Type B pancreatic cell (in vitro differentiated cells): ENCODE measurements at regions not wholly inside any gene's neighbourhood (a gene's known extent, or its start where the extent isn't known, plus 50 kb on each side); places are given as distances from the start of the nearest gene placed in this dataset.
"Not testable (repeated sequence)": the region's sequence is repeated elsewhere in the genome, so short reads cannot be mapped to it uniquely, and the experiment has no call there.

Experiments used
- DNase-seq: peaks from one replicate; pipeline ENCODE4 v3.0.0; 2021; ENCODE audit warnings: mixed read lengths; ENCODE audit not compliant: unreplicated experiment; ENCODE audit errors: extremely low spot score
- H3K27ac Mint-ChIP-seq: 2 replicates; pipeline ENCODE4 v1.8.0; 2021; ENCODE audit warnings: mild to moderate bottlenecking, mixed read lengths
- H3K27me3 Mint-ChIP-seq: 2 replicates; pipeline ENCODE4 v1.8.0; 2021; ENCODE audit warnings: mixed read lengths
- H3K36me3 Mint-ChIP-seq: 2 replicates; pipeline ENCODE4 v1.8.0; 2021; ENCODE audit warnings: mixed read lengths
- H3K4me1 Mint-ChIP-seq: one replicate; pipeline ENCODE4 v1.8.0; 2021; ENCODE audit warnings: mixed read lengths; ENCODE audit not compliant: unreplicated experiment
- H3K4me3 Mint-ChIP-seq: 2 replicates; pipeline ENCODE4 v1.8.0; 2021; ENCODE audit warnings: mild to moderate bottlenecking, mixed read lengths
- H3K9me3 Mint-ChIP-seq: 2 replicates; pipeline ENCODE4 v1.8.0; 2021; ENCODE audit warnings: mixed read lengths
- CTCF ChIP-seq: fragments of 200-600 bp; sonication (generic); conservative IDR thresholded peaks from 2 replicates; pipeline ENCODE4 v1.5.0; 2021; ENCODE audit warnings: antibody characterized with exemption, mild to moderate bottlenecking

DNA sequence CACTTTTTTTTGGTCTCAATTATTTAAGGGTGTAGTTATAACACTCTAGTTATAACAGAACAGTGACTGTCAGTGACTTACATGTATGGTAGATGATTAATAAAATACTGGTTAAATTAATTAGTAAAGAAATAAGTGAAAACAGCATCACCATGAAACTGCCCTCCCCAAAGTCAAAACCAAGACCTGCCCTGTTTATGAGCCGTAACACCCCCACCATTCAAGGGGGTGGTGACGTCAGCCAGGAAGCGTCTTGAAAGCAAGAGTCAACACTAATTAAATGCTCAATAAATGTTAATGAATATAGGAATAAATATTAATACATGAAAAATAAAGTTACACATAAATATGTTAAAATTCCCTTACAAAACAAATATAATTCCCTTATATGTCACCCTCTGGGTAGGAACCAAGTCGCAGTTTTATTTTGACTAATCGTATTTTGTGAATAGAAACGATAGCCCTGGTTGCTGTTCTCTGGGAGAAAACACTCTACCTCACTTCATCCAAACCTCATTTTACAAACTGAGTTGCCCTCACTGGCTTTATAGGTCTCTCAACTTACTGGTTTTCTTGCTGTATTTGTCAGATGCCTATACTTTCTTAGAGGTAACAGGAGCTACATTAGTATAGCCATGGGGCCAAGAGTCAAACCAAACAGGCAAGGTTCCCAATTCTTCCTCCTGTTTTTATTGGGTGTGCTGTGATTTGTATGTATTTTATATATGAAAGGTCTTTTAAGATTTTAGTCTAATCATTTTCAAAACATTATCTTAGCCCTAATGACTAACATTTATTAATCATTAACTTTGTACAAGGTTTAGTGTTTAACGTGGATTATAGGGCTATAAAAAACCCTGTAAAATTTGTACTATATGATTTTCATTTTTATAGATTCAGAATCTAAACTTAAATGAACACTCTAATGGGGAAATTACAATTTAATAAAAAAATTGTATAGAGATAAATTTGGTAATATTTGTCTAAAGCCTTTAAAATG lies 227.9 kb upstream of the IRAK1BP1 start:
- H3K36me3 Mint-ChIP-seq: no peaks in the 10 kb centered on the region
- no peaks in the 10 kb centered on the region for H3K9me3 Mint-ChIP-seq
- no peak overlapping the region for H3K27ac Mint-ChIP-seq

DNA sequence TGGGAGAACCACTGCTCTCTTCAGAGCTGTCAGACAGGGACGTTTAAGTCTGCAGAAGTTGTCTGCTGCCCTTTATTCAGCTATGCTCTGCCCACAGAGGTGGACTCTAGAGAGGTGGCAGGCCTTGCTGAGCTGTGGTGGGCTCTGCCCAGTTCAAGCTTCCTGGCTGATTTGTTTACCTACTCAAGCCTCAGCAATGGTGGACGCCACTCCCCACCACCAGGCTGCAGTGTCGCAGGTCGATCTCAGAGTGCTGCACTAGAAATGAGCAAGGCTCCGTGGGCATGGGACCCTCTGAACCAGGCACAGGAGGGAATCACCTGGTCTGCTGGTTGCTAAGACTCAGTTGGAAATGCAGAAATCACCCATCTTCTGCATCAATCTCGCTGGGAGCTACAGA lies 223.4 kb upstream of the IRAK1BP1 start:
- not testable (repeated sequence) for DNase-seq, H3K27me3 Mint-ChIP-seq, H3K9me3 Mint-ChIP-seq, H3K4me1 Mint-ChIP-seq, H3K27ac Mint-ChIP-seq, H3K36me3 Mint-ChIP-seq, H3K4me3 Mint-ChIP-seq

More for the DNA sequence above, 227.9 kb upstream of the IRAK1BP1 start:
- Mint-ChIP-seq H3K4me3 (no peak overlapping the region), H3K4me1 (no peaks in the 10 kb centered on the region), H3K27me3 (no peaks in the 10 kb centered on the region)
- no peak for DNase-seq
- no peak for TF ChIP-seq CTCF

- peak overlapping the region; percentile 60 for H3K4me3 Mint-ChIP-seq
Observed at GRCh38 chr6:78646542-78647415, 220.6 kb upstream of the IRAK1BP1 start.

GRCh38 chr6:78665819-78666218 lies 201.5 kb upstream of the IRAK1BP1 start:
- H3K4me3 Mint-ChIP-seq, H3K27me3 Mint-ChIP-seq: not testable (repeated sequence)

More at GRCh38 chr6:78646542-78647415, 220.6 kb upstream of the IRAK1BP1 start:
- H3K9me3 Mint-ChIP-seq, H3K36me3 Mint-ChIP-seq, H3K27ac Mint-ChIP-seq, DNase-seq, H3K4me1 Mint-ChIP-seq, H3K27me3 Mint-ChIP-seq: not testable (repeated sequence)

GRCh38 chr6:78666764-78667163 lies 200.6 kb upstream of the IRAK1BP1 start:
- no peak for DNase-seq
- Mint-ChIP-seq H3K36me3 (no peaks in the 10 kb centered on the region), H3K4me1 (no peaks in the 10 kb centered on the region), H3K27me3 (no peaks in the 10 kb centered on the region), H3K27ac (no peak overlapping the region), H3K4me3 (no peak overlapping the region), H3K9me3 (no peaks in the 10 kb centered on the region)
- no peak for TF ChIP-seq CTCF

More at GRCh38 chr6:78665819-78666218, 201.5 kb upstream of the IRAK1BP1 start:
- not testable (repeated sequence) for H3K27ac Mint-ChIP-seq, H3K9me3 Mint-ChIP-seq, DNase-seq, H3K36me3 Mint-ChIP-seq, H3K4me1 Mint-ChIP-seq

GRCh38 chr6:78670156-78670555 lies 197.2 kb upstream of the IRAK1BP1 start:
- DNase-seq: no peak
- Mint-ChIP-seq H3K9me3 (no peaks in the 10 kb centered on the region), H3K4me3 (no peak overlapping the region), H3K27me3 (no peaks in the 10 kb centered on the region), H3K4me1 (no peaks in the 10 kb centered on the region), H3K27ac (no peak overlapping the region), H3K36me3 (no peaks in the 10 kb centered on the region)
- no peak for TF ChIP-seq CTCF
